ENCODE measurements at regions not wholly inside any gene's neighbourhood (a gene's known extent, or its start where the extent isn't known, plus 50 kb on each side); places are given as distances from the start of the nearest gene placed in this dataset.
"Not testable (repeated sequence)": the region's sequence is repeated elsewhere in the genome, so short reads cannot be mapped to it uniquely, and the experiment has no call there.

GRCh38 chr2:56816666-56817065, 632.9 kb downstream of the CCDC85A start:
- Mint-ChIP-seq H3K4me3 (no peak overlapping the region), H3K27ac (no peak overlapping the region), H3K36me3 (no peaks in the 10 kb centered on the region), H3K4me1 (no peaks in the 10 kb centered on the region), H3K9me3 (peaks cover 18 to 56% (median 36%) of the 10 kb centered on the region in 6 donors), H3K27me3 (ENCODE audit: low read depth in 3 of 3) (peaks cover 0 to 1% (median 0%) of the 10 kb centered on the region in 3 donors)
- DNase-seq = no peak

- Mint-ChIP-seq H3K36me3 (no peaks in the 10 kb centered on the region), H3K4me1 (no peaks in the 10 kb centered on the region), H3K27ac (no peak overlapping the region), H3K9me3 (peaks cover 10 to 57% (median 23%) of the 10 kb centered on the region in 6 donors), H3K4me3 (no peak overlapping the region), H3K27me3 (ENCODE audit: low read depth in 3 of 3) (no peaks in the 10 kb centered on the region)
- DNase-seq = no peak
Measured at GRCh38 chr2:56831780-56832179, 648.0 kb downstream of the CCDC85A start.

- Mint-ChIP-seq H3K27me3 (ENCODE audit: low read depth in 3 of 3) (no peaks in the 10 kb centered on the region), H3K36me3 (no peaks in the 10 kb centered on the region), H3K9me3 (peaks cover 10 to 56% (median 29%) of the 10 kb centered on the region in 6 donors), H3K27ac (no peak overlapping the region), H3K4me1 (no peaks in the 10 kb centered on the region), H3K4me3 (no peak overlapping the region)
- no peak for DNase-seq
Measured at GRCh38 chr2:56834686-56835085, 650.9 kb downstream of the CCDC85A start.

- H3K27ac Mint-ChIP-seq, H3K4me3 Mint-ChIP-seq: not testable (repeated sequence)
Measured at GRCh38 chr2:56840009-56840408, 656.2 kb downstream of the CCDC85A start.

GRCh38 chr2:56860991-56861390, 677.2 kb downstream of the CCDC85A start:
- Mint-ChIP-seq H3K4me3 (no peak overlapping the region), H3K4me1 (no peaks in the 10 kb centered on the region), H3K9me3 (peaks cover 11 to 67% (median 53%) of the 10 kb centered on the region in 6 donors), H3K27ac (no peak overlapping the region), H3K36me3 (no peaks in the 10 kb centered on the region), H3K27me3 (ENCODE audit: low read depth in 3 of 3) (peaks cover 0 to 3% (median 1%) of the 10 kb centered on the region in 3 donors)
- DNase-seq = no peak

More at GRCh38 chr2:56840009-56840408, 656.2 kb downstream of the CCDC85A start:
- not testable (repeated sequence) for DNase-seq; H3K27me3 Mint-ChIP-seq (ENCODE audit: low read depth in 3 of 3); H3K36me3 Mint-ChIP-seq; H3K4me1 Mint-ChIP-seq
- H3K9me3 Mint-ChIP-seq = peaks cover 8 to 48% (median 25%) of the 10 kb centered on the region in 6 donors

GRCh38 chr2:56871644-56872043, 687.9 kb downstream of the CCDC85A start:
- DNase-seq = no peak
- H3K27me3 Mint-ChIP-seq (ENCODE audit: low read depth in 3 of 3) = peaks cover 0 to 2% (median 1%) of the 10 kb centered on the region in 3 donors
- H3K4me3 Mint-ChIP-seq = no peak overlapping the region
- no peaks in the 10 kb centered on the region for H3K4me1 Mint-ChIP-seq
- H3K9me3 Mint-ChIP-seq = peaks cover 6 to 45% (median 29%) of the 10 kb centered on the region in 6 donors
- H3K36me3 Mint-ChIP-seq = no peaks in the 10 kb centered on the region
- H3K27ac Mint-ChIP-seq = no peak overlapping the region

- H3K27me3 Mint-ChIP-seq (ENCODE audit: low read depth in 3 of 3) = peaks cover 0 to 3% (median 2%) of the 10 kb centered on the region in 3 donors
- H3K9me3 Mint-ChIP-seq = peaks cover 9 to 47% (median 31%) of the 10 kb centered on the region in 6 donors
- H3K36me3 Mint-ChIP-seq = no peaks in the 10 kb centered on the region
- no peak for DNase-seq
- no peak overlapping the region for H3K27ac Mint-ChIP-seq
- no peak overlapping the region for H3K4me3 Mint-ChIP-seq
- no peaks in the 10 kb centered on the region for H3K4me1 Mint-ChIP-seq
Measured at GRCh38 chr2:56874717-56875116, 690.9 kb downstream of the CCDC85A start.

- peaks cover 0 to 3% (median 0%) of the 10 kb centered on the region in 3 donors for H3K36me3 Mint-ChIP-seq
- peaks cover 0 to 1% (median 0%) of the 10 kb centered on the region in 3 donors for H3K27me3 Mint-ChIP-seq (ENCODE audit: low read depth in 3 of 3)
- no peaks in the 10 kb centered on the region for H3K4me1 Mint-ChIP-seq
- H3K4me3 Mint-ChIP-seq = no peak overlapping the region
- no peak for DNase-seq
- H3K9me3 Mint-ChIP-seq = peaks cover 6 to 28% (median 20%) of the 10 kb centered on the region in 6 donors
- no peak overlapping the region for H3K27ac Mint-ChIP-seq
Measured at GRCh38 chr2:56889738-56890137, 705.9 kb downstream of the CCDC85A start.

- Mint-ChIP-seq H3K4me1 (no peaks in the 10 kb centered on the region), H3K36me3 (no peaks in the 10 kb centered on the region), H3K9me3 (peaks cover 10 to 27% (median 14%) of the 10 kb centered on the region in 6 donors), H3K27ac (no peak overlapping the region), H3K27me3 (ENCODE audit: low read depth in 3 of 3) (peaks cover 0 to 1% (median 0%) of the 10 kb centered on the region in 3 donors), H3K4me3 (no peak overlapping the region)
- no peak for DNase-seq
Measured at GRCh38 chr2:56892382-56892781, 708.6 kb downstream of the CCDC85A start.

GRCh38 chr2:56898986-56899385, 715.2 kb downstream of the CCDC85A start:
- no peaks in the 10 kb centered on the region for H3K36me3 Mint-ChIP-seq
- H3K4me1 Mint-ChIP-seq = no peaks in the 10 kb centered on the region
- H3K9me3 Mint-ChIP-seq = peaks cover 4 to 38% (median 22%) of the 10 kb centered on the region in 6 donors
- H3K27me3 Mint-ChIP-seq (ENCODE audit: low read depth in 3 of 3) = peaks cover 0 to under 1% (median 0%) of the 10 kb centered on the region in 3 donors
- no peak overlapping the region for H3K4me3 Mint-ChIP-seq
- DNase-seq = no peak
- no peak overlapping the region for H3K27ac Mint-ChIP-seq

- H3K36me3 Mint-ChIP-seq = no peaks in the 10 kb centered on the region
- DNase-seq = no peak
- no peaks in the 10 kb centered on the region for H3K27me3 Mint-ChIP-seq (ENCODE audit: low read depth in 3 of 3)
- no peaks in the 10 kb centered on the region for H3K4me1 Mint-ChIP-seq
- H3K4me3 Mint-ChIP-seq = no peak overlapping the region
- peaks cover 19 to 66% (median 46%) of the 10 kb centered on the region in 6 donors for H3K9me3 Mint-ChIP-seq
- H3K27ac Mint-ChIP-seq = no peak overlapping the region
Measured at GRCh38 chr2:56912490-56912889, 728.7 kb downstream of the CCDC85A start.

- no peak overlapping the region for H3K27ac Mint-ChIP-seq
- H3K36me3 Mint-ChIP-seq = no peaks in the 10 kb centered on the region
- peaks cover 15 to 71% (median 50%) of the 10 kb centered on the region in 6 donors for H3K9me3 Mint-ChIP-seq
- no peak for DNase-seq
- no peak overlapping the region for H3K4me3 Mint-ChIP-seq
- no peaks in the 10 kb centered on the region for H3K4me1 Mint-ChIP-seq
- no peaks in the 10 kb centered on the region for H3K27me3 Mint-ChIP-seq (ENCODE audit: low read depth in 3 of 3)
Measured at GRCh38 chr2:56918790-56919189, 735.0 kb downstream of the CCDC85A start.

- DNase-seq = no peak
- Mint-ChIP-seq H3K27ac (no peak overlapping the region), H3K4me1 (no peaks in the 10 kb centered on the region), H3K9me3 (peaks cover 0 to 52% (median 17%) of the 10 kb centered on the region in 6 donors), H3K36me3 (no peaks in the 10 kb centered on the region), H3K27me3 (ENCODE audit: low read depth in 3 of 3) (no peaks in the 10 kb centered on the region), H3K4me3 (no peak overlapping the region)
Measured at GRCh38 chr2:56933976-56934375, 750.2 kb downstream of the CCDC85A start.

- no peak for DNase-seq
- Mint-ChIP-seq H3K36me3 (no peaks in the 10 kb centered on the region), H3K27ac (no peak overlapping the region), H3K9me3 (peaks cover 0 to 51% (median 15%) of the 10 kb centered on the region in 6 donors), H3K4me1 (no peaks in the 10 kb centered on the region), H3K4me3 (no peak overlapping the region), H3K27me3 (ENCODE audit: low read depth in 3 of 3) (no peaks in the 10 kb centered on the region)
Measured at GRCh38 chr2:56934866-56935265, 751.1 kb downstream of the CCDC85A start.

- Mint-ChIP-seq H3K27ac (no peak overlapping the region), H3K27me3 (ENCODE audit: low read depth in 3 of 3) (peaks cover 0 to 2% (median 0%) of the 10 kb centered on the region in 3 donors), H3K4me1 (no peaks in the 10 kb centered on the region), H3K4me3 (no peak overlapping the region), H3K9me3 (peaks cover 13 to 53% (median 29%) of the 10 kb centered on the region in 6 donors), H3K36me3 (peaks cover 0 to 4% (median 0%) of the 10 kb centered on the region in 3 donors)
- DNase-seq = no peak
Measured at GRCh38 chr2:56940054-56940453, 756.3 kb downstream of the CCDC85A start.
